Heart left ventricle (tissue), 16 donors: ENCODE measurements at regions not wholly inside any gene's neighbourhood (a gene's known extent, or its start where the extent isn't known, plus 50 kb on each side); places are given as distances from the start of the nearest gene placed in this dataset.

Source experiments
- ATAC-seq, 4 donors: fragments of 200-7000 bp; cut with Tn5 transposase; one replicate each; pipeline ENCODE4 v1.9.1; 2020 to 2022; ENCODE audit warnings: moderate library complexity in 4 of 4, mild to moderate bottlenecking in 3 of 4, moderate number of reproducible peaks in 1 of 4
- DNase-seq, 5 donors: peaks; one replicate each; pipeline ENCODE4 v3.0.0-alpha.2; 2020
- H3K27ac ChIP-seq, 12 donors: fragments of 200-600 bp; sonication (generic) in 4 of 12; one replicate each; pipeline versions ENCODE4 v1.5.0 to v1.8.0; 2016 to 2022; ENCODE audit warnings: mild to moderate bottlenecking in 2 of 12
- H3K27me3 ChIP-seq, 9 donors: fragments of 200-600 bp; sonication (generic) in 2 of 9; one replicate each; pipeline versions ENCODE4 v1.5.1 to v1.8.0; 2016 to 2022; ENCODE audit warnings: mild to moderate bottlenecking in 3 of 9
- H3K36me3 ChIP-seq, 9 donors: fragments of 200-600 bp; sonication (generic) in 2 of 9; one replicate each; pipeline versions ENCODE4 v1.5.0 to v1.8.0; 2018 to 2022; ENCODE audit warnings: mild to moderate bottlenecking in 2 of 9
- H3K4me1 ChIP-seq, 12 donors: fragments of 200-600 bp; sonication (generic) in 4 of 12; one replicate each; pipeline versions ENCODE4 v1.5.0 to v1.8.0; 2016 to 2022; ENCODE audit warnings: mild to moderate bottlenecking in 3 of 12
- H3K4me3 ChIP-seq, 12 donors: fragments of 200-600 bp; sonication (generic) in 4 of 12; one replicate each; pipeline versions ENCODE4 v1.5.0 to v1.8.0; 2017 to 2022; ENCODE audit warnings: mild to moderate bottlenecking in 9 of 12, moderate library complexity in 4 of 12
- H3K9me3 ChIP-seq, 12 donors: fragments of 200-600 bp; sonication (generic) in 4 of 12; one replicate each; pipeline versions ENCODE4 v1.5.0 to v1.8.0; 2016 to 2022; ENCODE audit warnings: mild to moderate bottlenecking in 1 of 12
- POLR2A ChIP-seq, 2 donors: fragments of 450-650 bp; IDR thresholded peaks; one replicate each; pipeline ENCODE4 v1.6.1; 2017; ENCODE audit warnings: antibody characterized with exemption in 2 of 2, mild to moderate bottlenecking in 2 of 2, moderate library complexity in 2 of 2
- WGBS, 4 donors: extraction: QIAGEN DNeasy Blood & Tissue Kit in 2 of 4; methylation state at CpG; one replicate each; pipeline versions ENCODE4 v1.1.5 to v1.1.7; 2013 to 2018; 5-methylcytosine and 5-hydroxymethylcytosine counted together
- intact Hi-C, 10 donors: fragments of 100-400 bp; cut with DNase I; formaldehyde crosslinking; loops; one replicate each; pipeline versions ENCODE4 v1.11.1 to v1.14.2; 2022
- TF ChIP-seq, protein P1 (sequence below), 12 donors: fragments of 200-600 bp; sonication (generic) in 4 of 12; IDR thresholded peaks; one replicate each; pipeline versions ENCODE4 v1.5.0 to v1.8.0; 2018 to 2022; ENCODE audit warnings: antibody characterized with exemption in 12 of 12, mild to moderate bottlenecking in 5 of 12
- donor health status: ischemic (EF 13 %, LVEDD 7.1; RV severe dilation, severe dysfunction).
- donor health status: healthy with polysubstance abuse.
- donor health status: DM: no; HTN: yes; CAD: no.
- donor health status: DM: no; HTN: no; CAD: no.
- donor health status: ischemic (EF 25% LVEDD 6.9; RV normal size, moderate dysfunction).
- donor health status: ischemic (EF 25% LVEDD 5.7; RV mildly dilated, moderate dysfunction).
- donor health status: healthy.
- donor health status: DM: yes; HTN: yes; CAD: no.
- donor health status: ischemic (EF 35%, LVEDD 5.7; RV mildly dilated, moderate dysfunction).
- donor health status: nonischemic (EF 11% LVEDD 7.7; RV severe dilation, severe dysfunction).
- donor health status: DM: yes; HTN: yes; CAD: no.
- donor health status: PGD.
- donor health status: ischemic (EF 29% LVEDD 5.4; RV normal size, mild dysfunction).
- donor health status: nonischemic (EF 23%, LVEDD 6.1; RV moderate dilation, normal function).

DNA sequence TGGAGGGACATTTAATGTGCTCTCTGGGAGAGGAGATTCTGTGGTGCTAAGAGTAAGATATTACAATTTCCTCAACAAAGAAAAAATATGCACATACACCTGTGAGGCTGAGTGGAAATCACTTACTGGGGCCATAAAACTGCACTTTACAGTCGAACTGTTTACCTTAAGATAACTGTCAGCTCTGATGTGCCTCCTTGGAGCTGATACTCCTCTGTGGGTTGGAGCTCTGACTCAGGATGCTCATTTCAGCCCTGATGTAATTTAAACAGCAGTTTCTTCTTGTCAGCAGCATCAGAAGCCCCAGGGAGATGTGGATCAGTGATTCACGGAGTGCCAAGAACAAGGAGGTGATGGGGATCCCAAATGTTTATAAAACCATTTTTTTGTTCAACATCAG is 241.9 kb upstream of the SFRP2 start:
- no peak for TF ChIP-seq POLR2A (IDR thresholded peaks at IDR 0.05)
- TF ChIP-seq, protein P1, sequence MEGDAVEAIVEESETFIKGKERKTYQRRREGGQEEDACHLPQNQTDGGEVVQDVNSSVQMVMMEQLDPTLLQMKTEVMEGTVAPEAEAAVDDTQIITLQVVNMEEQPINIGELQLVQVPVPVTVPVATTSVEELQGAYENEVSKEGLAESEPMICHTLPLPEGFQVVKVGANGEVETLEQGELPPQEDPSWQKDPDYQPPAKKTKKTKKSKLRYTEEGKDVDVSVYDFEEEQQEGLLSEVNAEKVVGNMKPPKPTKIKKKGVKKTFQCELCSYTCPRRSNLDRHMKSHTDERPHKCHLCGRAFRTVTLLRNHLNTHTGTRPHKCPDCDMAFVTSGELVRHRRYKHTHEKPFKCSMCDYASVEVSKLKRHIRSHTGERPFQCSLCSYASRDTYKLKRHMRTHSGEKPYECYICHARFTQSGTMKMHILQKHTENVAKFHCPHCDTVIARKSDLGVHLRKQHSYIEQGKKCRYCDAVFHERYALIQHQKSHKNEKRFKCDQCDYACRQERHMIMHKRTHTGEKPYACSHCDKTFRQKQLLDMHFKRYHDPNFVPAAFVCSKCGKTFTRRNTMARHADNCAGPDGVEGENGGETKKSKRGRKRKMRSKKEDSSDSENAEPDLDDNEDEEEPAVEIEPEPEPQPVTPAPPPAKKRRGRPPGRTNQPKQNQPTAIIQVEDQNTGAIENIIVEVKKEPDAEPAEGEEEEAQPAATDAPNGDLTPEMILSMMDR (IDR thresholded peaks at IDR 0.05), result no peak
- no peak for ATAC-seq
- intact Hi-C loops, result no loop called here
- peaks cover 0 to 11% (median 0%) of the 10 kb centered on the region in 12 donors for H3K9me3 ChIP-seq
- 27 to 49% (median 46%) methylated on average over 2 of the region's 2 CpGs for WGBS, 4 donors
- H3K36me3 ChIP-seq, result no peaks in the 10 kb centered on the region
- H3K27me3 ChIP-seq, result no peaks in the 10 kb centered on the region
- H3K27ac ChIP-seq, result no peak overlapping the region
- no peak overlapping the region for H3K4me3 ChIP-seq
- H3K4me1 ChIP-seq, result no peaks in the 10 kb centered on the region
- DNase-seq, result no peak

DNA sequence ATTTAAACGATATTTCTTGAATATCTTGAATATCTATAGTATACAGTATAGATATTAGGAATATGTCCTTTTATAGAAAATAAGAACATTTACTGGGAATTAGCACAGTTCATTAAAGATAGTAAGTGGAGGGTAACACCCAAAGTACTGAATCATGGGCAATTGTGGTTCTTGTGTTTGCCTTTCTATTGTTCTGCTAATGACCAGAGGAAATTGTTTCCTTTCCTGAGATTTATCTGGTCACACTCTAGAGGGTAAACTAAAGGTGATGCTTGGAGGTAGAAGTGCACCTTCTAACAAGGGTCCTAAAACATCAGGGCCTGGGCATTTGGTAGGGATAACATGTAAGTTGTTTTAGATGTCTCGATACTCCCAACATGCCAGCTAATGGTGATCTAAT is 241.3 kb upstream of the SFRP2 start:
- H3K9me3 ChIP-seq, result peaks cover 0 to 11% (median 0%) of the 10 kb centered on the region in 12 donors

DNA sequence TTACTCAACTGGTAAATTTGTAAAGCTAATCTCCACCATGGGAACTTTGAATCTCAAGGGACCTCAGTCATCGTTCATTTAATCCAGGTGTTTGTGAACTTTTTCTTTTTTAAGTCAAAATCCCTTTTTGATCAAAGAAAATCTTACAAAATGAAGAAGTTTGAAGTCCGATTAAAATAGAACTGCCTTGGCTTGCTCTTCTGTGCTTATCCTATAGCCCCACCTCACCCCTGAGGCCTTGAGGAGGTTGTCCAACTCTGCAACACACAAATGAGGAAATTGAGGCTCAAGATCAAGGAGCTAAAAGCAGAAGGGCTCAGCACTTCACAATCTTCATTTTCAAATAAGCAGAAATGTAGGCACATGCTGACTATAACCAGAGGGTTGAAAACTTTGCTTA is 240.3 kb upstream of the SFRP2 start:
- DNase-seq, result no peak
- TF ChIP-seq, protein P1 (IDR thresholded peaks at IDR 0.05), result no peak
- TF ChIP-seq POLR2A (IDR thresholded peaks at IDR 0.05), result no peak
- H3K36me3 ChIP-seq, result no peaks in the 10 kb centered on the region
- H3K27ac ChIP-seq, result no peak overlapping the region
- no peaks in the 10 kb centered on the region for H3K27me3 ChIP-seq
- H3K4me3 ChIP-seq, result no peak overlapping the region
- intact Hi-C loops, result loop anchor here in 1 of 10 donors (10.0 kb wide), 1 partner anchor 234 kb away; no protein-coding TSS in a partner anchor
- 74 to 85% (median 80%) methylated on average over 2 of the region's 2 CpGs for WGBS, 4 donors
- H3K9me3 ChIP-seq, result peaks cover 0 to 11% (median 0%) of the 10 kb centered on the region in 12 donors
- no peak for ATAC-seq
- no peaks in the 10 kb centered on the region for H3K4me1 ChIP-seq

More for the DNA sequence above, 241.3 kb upstream of the SFRP2 start:
- TF ChIP-seq POLR2A (IDR thresholded peaks at IDR 0.05), result no peak
- TF ChIP-seq, protein P1 (IDR thresholded peaks at IDR 0.05), result no peak
- Histone ChIP-seq H3K27ac (no peak overlapping the region), H3K4me3 (no peak overlapping the region), H3K4me1 (no peaks in the 10 kb centered on the region), H3K27me3 (no peaks in the 10 kb centered on the region), H3K36me3 (no peaks in the 10 kb centered on the region)
- intact Hi-C loops, result no loop called here
- DNase-seq, result no peak
- ATAC-seq, result no peak
- WGBS, 4 donors, result 72 to 83% (median 77%) methylated on average over 2 of the region's 2 CpGs

DNA sequence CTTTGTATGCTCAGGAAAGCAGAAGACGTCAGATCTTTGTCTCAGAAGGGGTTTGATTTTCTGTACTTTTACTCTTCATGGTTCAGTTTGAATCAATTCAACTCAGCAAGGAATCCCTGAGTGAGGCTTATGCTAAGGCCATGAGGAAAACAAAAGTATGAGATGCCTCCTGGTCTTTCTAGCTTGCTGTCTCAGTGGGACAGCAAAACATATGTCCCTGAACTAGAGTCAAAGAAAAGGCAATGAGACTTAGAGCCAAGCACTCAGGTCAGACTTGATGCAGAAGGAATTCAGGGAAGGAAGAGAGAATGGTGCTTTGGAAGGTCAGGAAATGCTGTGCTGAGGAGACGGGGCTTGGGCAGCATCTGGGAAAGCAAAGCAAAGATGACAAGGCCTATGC is 236.2 kb upstream of the SFRP2 start:
- intact Hi-C loops, result loop anchor here in 1 of 10 donors (10.0 kb wide), 1 partner anchor 230 kb away; no protein-coding TSS in a partner anchor
- TF ChIP-seq, protein P1 (IDR thresholded peaks at IDR 0.05), result no peak
- TF ChIP-seq POLR2A (IDR thresholded peaks at IDR 0.05), result no peak

More for the DNA sequence above, 236.2 kb upstream of the SFRP2 start:
- Histone ChIP-seq H3K36me3 (no peaks in the 10 kb centered on the region), H3K9me3 (no peaks in the 10 kb centered on the region), H3K4me3 (no peak overlapping the region), H3K4me1 (no peaks in the 10 kb centered on the region), H3K27me3 (peaks cover 0 to 3% (median 0%) of the 10 kb centered on the region in 9 donors), H3K27ac (no peak overlapping the region)
- DNase-seq, result no peak
- 53 to 65% (median 57%) methylated on average over 2 of the region's 2 CpGs for WGBS, 4 donors
- ATAC-seq, result no peak
